Omental fat pad (tissue), 3 donors: ENCODE measurements at regions not wholly inside any gene's neighbourhood (a gene's known extent, or its start where the extent isn't known, plus 50 kb on each side); places are given as distances from the start of the nearest gene placed in this dataset.

Experiments
- ATAC-seq: fragments of 150-250 bp; one replicate; pipeline ENCODE4 v1.9.1; 2016; ENCODE audit warnings: mild to moderate bottlenecking, moderate library complexity; ENCODE audit not compliant: low FRiP score
- DNase-seq: peaks from one replicate; pipeline ENCODE4 v3.0.0-alpha.2; 2019; ENCODE audit warnings: low spot score
- TF ChIP-seq, protein P1 (sequence below), 3 donors: fragments of 450-650 bp; IDR thresholded peaks; one replicate each; pipeline ENCODE4 v1.5.1; 2016 to 2017; ENCODE audit warnings: antibody characterized with exemption in 3 of 3, mild to moderate bottlenecking in 3 of 3, moderate library complexity in 2 of 3

- ATAC-seq (no peak), DNase-seq (no peak)
- TF ChIP-seq, protein P1, sequence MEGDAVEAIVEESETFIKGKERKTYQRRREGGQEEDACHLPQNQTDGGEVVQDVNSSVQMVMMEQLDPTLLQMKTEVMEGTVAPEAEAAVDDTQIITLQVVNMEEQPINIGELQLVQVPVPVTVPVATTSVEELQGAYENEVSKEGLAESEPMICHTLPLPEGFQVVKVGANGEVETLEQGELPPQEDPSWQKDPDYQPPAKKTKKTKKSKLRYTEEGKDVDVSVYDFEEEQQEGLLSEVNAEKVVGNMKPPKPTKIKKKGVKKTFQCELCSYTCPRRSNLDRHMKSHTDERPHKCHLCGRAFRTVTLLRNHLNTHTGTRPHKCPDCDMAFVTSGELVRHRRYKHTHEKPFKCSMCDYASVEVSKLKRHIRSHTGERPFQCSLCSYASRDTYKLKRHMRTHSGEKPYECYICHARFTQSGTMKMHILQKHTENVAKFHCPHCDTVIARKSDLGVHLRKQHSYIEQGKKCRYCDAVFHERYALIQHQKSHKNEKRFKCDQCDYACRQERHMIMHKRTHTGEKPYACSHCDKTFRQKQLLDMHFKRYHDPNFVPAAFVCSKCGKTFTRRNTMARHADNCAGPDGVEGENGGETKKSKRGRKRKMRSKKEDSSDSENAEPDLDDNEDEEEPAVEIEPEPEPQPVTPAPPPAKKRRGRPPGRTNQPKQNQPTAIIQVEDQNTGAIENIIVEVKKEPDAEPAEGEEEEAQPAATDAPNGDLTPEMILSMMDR (IDR thresholded peaks at IDR 0.05): no peak
Measured at GRCh38 chr22:22815397-22816170, 72.0 kb upstream of the IGLL5 start.

- DNase-seq (no peak), ATAC-seq (no peak)
- TF ChIP-seq, protein P1 (IDR thresholded peaks at IDR 0.05): no peak
Measured at GRCh38 chr22:22816171-22816514, 71.5 kb upstream of the IGLL5 start.

- ATAC-seq (no peak), DNase-seq (no peak)
- TF ChIP-seq, protein P1 (IDR thresholded peaks at IDR 0.05): no peak
Measured at GRCh38 chr22:22816766-22817410, 70.7 kb upstream of the IGLL5 start.

- no peak for ATAC-seq
- TF ChIP-seq, protein P1 (IDR thresholded peaks at IDR 0.05): no peak
Measured at GRCh38 chr22:22817468-22818201, 70.0 kb upstream of the IGLL5 start.

GRCh38 chr22:22818202-22818538 lies 69.4 kb upstream of the IGLL5 start:
- ATAC-seq: no peak
- DNase-seq: no peak
- TF ChIP-seq, protein P1 (IDR thresholded peaks at IDR 0.05): no peak

More at GRCh38 chr22:22817468-22818201, 70.0 kb upstream of the IGLL5 start:
- DNase-seq: no peak

DNA sequence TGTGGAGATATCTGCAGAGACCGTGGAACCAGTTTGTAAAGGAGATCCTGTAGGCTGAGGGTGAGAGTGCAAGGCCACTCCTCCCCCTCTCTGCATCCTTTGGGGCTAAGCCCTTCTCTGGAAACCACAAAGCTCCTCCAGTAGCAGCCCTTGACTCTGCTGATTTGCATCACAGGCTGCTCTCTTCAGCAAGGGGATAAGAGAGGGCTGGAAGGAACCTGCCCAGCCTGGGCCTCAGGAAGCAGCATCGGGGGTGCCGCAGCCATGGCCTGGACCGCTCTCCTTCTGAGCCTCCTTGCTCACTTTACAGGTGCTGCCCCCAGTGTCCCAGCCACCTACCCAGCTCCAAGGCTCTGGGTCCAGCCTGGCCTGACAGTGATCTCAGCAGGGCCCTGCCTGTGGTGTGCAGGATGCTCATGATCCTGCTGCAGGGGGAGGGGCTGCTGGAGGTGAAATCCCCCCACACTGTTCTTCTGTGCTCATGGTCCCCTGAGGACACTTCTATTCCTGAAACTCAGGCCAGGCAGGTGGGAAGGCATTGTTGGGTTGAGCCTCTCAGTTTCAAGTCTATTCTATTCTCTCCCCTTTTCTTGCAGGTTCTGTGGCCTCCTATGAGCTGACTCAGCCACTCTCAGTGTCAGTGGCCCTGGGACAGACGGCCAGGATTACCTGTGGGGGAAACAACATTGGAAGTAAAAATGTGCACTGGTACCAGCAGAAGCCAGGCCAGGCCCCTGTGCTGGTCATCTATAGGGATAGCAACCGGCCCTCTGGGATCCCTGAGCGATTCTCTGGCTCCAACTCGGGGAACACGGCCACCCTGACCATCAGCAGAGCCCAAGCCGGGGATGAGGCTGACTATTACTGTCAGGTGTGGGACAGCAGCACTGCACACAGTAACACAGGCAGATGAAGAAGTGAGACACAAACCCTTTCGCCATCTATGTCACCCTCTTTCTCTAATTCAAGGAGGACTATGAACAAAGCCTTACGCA lies 68.5 kb upstream of the IGLL5 start:
- DNase-seq: no peak
- ATAC-seq: no peak
- TF ChIP-seq, protein P1 (IDR thresholded peaks at IDR 0.05): no peak
